Umbilical cord (tissue), 1 donor: ENCODE measurements at regions not wholly inside any gene's neighbourhood (a gene's known extent, or its start where the extent isn't known, plus 50 kb on each side); places are given as distances from the start of the nearest gene placed in this dataset.

Source experiments
- DNase-seq: peaks from one replicate; pipeline ENCODE4 v3.0.0-alpha.2; 2015; ENCODE audit warnings: low spot score

- DNase-seq: peak; percentile 35
These were observed 844.3 kb upstream of the NR2F2 start for GRCh38 chr15:95486224-95486623.

DNA sequence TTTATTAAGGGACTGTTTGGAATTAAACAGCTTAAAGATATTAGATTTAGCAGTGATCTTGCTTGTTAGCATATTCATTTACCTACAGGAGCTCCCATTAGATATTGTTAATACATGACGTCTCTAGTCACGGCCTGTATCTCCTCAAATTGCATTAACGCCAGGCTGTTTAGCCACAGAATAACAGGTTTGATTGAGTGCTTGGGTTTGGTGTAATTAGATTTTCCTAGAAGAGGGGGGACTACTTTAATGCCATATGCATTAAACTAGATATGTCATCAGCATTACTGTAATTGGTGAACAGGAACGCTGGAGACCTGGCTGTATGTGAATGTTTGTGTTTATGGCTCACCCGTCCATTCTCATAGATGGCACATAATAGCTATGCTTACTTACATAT, 841.4 kb upstream of the NR2F2 start:
- DNase-seq: no peak

DNA sequence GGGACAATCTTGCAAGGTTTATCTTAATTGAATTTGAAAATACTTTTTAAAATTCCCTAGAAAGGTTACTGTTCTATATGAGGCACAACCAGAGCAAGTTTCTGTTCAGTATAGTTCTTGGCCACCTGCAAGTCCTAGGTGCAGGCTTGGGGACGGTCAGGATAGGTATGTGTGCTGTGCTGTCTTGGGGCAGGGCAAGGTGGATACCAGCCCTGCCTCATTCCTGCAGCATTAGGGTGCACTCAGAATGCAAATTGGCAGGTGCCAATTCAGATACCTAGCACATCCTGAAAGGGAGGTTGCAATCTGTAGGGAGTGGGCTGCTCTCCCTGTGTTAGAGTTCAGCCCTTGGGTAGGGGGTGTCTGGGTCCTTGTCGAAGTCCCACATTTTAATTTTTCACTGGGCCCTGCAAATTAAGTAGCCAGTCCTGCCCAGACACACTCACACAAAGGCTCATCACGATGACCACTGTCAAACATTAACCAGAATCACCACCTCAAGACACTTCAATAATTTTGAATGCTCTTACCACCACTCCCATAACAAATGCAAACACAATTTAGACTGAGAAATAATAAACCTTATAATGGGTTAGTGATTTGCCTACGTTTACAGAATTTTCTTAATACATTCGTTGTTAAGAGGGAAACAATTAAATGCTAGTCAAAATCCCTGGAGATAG, 838.0 kb upstream of the NR2F2 start:
- DNase-seq: no peak

GRCh38 chr15:95494971-95495541, 835.4 kb upstream of the NR2F2 start:
- peak; percentile 28 for DNase-seq

- DNase-seq: no peak
These were observed 832.9 kb upstream of the NR2F2 start for GRCh38 chr15:95497634-95498033.

GRCh38 chr15:95498961-95499360, 831.5 kb upstream of the NR2F2 start:
- no peak for DNase-seq

DNA sequence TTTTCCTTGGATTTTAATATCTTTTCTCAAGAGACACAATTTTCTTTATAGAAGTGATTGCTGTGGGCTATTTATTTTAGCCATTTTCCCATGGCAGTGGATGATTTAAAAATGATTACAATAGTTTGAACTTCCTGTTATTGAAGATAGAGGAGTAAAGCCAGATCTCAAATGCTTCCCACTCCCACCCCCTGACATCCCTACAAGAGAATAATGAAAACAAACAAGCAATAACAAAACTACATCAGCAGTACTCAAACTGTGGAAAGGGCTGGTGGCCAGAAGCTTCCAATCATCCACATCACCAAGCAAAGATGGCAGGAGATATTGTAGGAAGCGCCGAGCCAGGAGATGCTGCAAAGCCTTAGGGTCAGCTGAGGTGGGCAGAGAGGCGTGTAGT, 831.1 kb upstream of the NR2F2 start:
- DNase-seq: no peak

DNA sequence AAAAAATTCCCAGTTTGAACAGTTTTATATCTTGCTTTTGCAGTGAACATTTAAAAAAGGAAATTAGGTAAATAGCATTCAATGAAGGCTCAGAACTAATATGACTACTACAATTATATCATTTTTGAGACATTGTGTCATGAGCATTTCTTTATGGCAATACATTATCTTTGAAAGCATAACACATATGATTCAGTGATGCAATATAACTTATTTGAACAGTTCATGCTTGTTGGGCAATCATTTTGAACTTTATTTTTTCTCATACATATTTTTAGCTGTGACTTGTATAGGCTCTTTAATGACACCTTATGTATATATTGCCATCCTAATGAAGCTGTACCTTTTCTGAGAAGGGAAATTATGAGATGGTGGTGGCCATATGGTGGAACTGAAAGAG, 828.6 kb upstream of the NR2F2 start:
- DNase-seq: no peak

DNA sequence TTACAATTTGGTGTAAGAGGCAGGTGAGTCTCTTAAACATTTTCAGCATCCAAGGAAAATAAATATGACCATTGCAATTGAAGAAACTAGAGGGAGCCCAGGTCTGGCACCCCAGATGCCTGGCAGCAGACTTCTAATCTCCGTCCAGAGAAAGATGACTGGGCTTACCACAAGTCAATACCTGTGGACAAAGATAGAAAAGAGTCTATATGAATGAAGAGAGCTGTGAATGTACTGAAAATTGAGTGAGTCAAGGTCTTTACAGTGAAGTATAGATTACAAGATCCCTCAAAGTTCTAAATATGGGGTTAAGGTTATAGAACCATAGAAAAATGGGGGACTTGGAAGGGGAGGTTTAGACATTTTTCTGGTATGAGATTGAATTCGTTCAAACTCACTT, 827.4 kb upstream of the NR2F2 start:
- DNase-seq: no peak

GRCh38 chr15:95503640-95504225, 826.8 kb upstream of the NR2F2 start:
- DNase-seq: no peak

GRCh38 chr15:95511671-95512070, 818.8 kb upstream of the NR2F2 start:
- DNase-seq: no peak

DNA sequence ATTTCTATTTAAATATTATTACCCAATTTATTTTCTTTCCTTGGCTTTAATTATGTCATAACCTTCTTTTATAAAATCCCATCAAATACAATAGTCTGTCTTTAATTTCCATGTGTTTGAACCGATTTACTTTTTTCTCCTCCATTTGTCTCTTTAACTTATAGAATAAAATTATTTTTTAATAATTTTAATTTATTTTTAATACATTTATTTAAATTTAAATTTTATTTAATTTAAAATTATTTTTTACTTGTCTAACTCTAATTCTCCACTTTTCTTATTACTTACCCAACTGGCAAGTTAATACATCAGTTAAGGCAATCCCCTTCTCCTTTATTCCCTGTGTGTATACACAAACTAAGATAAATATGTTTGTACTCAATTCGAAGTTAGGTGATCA, 817.6 kb upstream of the NR2F2 start:
- no peak for DNase-seq

DNA sequence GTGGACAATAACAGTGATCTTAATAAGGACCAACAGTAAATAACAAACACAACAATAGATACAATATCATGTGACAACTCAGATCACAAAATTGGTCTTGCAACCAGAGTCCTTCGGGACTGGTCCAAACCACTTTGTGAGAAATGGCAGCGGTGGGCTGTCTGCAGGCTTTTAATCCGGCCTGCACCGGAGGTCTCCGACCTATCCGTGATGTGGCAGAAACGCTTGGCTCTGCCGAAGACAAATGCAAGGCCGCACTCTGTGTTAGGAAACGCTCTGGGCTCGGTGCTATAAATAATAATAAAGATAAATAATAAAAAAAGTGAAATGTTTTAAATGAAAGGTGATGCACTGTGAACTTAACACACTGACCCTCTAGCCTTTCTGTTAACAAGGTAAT, 810.6 kb upstream of the NR2F2 start:
- DNase-seq: no peak

DNA sequence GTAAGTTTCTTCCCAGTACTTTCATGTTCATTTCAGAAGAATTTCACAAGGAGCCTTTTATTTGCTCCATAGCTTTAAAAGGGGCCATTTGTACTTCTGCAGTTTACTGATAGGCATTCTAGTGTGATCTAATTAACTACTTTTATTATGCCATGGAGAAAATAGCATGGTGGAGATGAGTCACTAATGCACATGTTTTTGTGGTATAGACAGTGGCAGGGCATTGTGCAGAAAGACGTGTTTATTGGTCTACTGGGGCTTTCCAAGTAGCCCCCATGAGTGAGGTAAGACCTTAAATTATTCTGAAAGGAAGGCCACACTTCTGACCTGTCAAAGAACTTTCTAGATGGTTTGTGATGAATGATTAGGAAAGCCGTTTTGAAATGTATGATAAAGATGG, 810.0 kb upstream of the NR2F2 start:
- no peak for DNase-seq

DNA sequence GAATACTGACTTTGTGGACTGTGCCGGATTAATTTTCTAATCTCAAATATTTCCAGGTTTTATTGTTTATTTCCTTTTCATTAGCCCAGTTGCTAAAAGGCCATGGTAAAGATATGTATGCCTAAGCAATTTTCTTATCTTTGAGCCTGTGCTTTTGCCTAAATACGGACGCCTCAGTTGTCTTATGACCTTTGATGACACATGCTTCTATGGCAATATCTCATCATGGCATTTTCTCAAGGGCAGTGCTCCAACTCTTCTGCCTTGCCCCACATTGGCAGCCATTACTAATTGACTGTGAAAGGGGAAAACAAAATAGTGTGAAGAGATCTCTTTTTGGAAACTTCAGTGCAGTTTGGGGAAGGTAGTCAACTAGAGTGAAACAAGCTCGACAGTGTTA, 809.6 kb upstream of the NR2F2 start:
- no peak for DNase-seq

GRCh38 chr15:95522533-95522932, 808.0 kb upstream of the NR2F2 start:
- DNase-seq: no peak

DNA sequence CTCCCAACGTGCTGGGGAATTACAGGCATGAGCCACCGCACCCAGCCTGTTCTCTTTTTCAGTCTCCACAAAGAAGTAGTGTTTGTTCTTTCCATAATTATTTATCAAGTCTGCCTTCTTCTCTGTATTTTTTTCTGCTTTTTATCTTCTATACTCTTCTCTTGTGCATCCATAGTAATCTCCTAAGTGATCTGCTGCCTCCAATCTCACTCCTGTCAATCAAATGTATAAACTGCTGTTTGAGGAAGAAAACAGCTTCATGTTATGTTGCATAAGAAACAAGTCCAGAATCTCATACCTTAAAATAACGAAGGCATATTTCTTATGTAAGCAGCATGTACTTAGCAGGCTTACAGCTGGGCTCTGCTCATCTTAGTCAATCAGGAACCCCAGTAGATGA, 801.6 kb upstream of the NR2F2 start:
- DNase-seq: no peak

GRCh38 chr15:95536638-95537037, 793.9 kb upstream of the NR2F2 start:
- DNase-seq: no peak

DNA sequence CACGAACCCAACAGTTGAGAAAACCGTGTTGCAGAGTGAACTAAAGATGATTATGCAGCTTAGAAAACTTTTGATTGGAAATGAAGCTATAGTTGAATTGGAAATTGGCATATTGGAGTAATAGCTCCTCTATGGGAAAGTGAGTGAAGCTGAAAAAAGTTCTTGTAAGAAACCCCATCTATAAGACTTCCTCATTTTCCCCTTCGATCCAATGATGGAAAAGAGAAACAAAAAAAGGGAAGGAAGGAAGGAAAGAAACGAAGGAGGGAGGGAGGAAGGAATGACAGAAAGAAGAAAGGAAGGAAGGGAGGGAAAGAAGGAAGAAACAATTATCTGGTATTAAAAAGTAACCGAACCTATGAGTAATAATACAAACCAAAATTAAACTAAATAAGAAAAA, 791.8 kb upstream of the NR2F2 start:
- DNase-seq: no peak

DNA sequence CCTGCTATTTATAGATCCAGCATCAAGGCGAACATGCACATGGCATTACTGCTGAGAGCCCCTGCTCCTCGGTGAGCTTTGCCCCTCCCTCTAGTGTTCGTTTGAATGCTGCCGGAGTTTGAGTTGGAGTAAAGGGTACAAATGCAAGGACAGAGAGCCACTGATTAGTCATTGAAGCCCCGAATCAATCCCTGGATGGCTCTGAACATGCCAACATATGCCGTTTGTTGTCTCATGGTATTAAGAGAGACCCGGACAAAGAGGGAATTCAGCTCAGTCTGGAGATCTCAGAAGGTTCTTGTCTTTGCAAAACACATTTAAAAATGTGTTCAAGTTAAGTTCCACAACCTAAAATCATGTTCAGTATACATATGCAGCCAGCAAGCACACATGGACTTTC, 789.2 kb upstream of the NR2F2 start:
- DNase-seq: no peak

GRCh38 chr15:95549168-95549738, 781.2 kb upstream of the NR2F2 start:
- DNase-seq: no peak

DNA sequence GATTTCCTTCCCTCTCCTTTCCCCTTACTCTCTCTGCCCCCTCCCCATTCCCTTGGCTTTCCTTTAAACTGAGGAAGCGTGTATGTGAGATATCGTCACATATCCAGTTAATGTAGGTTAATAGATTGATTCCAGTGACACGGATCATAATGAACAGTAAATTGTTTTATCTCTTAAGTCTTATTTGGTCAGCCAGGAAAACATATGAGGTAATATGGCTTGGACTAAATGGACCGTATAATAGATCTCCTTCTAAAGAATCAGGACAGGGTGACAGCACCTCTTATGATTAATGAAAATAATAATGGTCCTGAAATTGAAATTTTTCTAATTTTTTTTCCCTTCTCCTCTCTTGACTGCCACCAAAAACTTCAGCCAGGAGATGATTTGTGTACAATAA, 779.8 kb upstream of the NR2F2 start:
- DNase-seq: no peak

DNA sequence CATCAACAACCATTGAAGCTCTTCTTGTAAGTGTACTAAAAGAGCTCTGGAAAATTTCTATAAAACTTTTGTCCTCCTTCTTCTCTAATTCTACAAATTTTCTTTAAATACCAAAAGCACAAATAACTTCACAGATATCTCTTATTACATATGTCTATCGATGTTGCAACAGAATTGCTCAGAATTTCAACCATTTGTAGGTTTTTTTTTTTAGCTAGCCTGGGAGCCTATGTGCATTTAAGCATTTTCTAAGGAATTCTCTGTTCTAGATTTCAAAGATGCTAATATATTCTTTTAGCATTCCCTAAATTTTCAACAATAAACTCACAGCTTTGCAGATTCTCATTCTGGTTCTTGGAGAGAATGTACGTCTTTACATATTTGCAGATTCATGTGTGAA, 774.3 kb upstream of the NR2F2 start:
- DNase-seq: peak; percentile 17
